CD4-positive, alpha-beta T cell (primary cell): ENCODE measurements at regions not wholly inside any gene's neighbourhood (a gene's known extent, or its start where the extent isn't known, plus 50 kb on each side); places are given as distances from the start of the nearest gene placed in this dataset.

Experiments used
- ATAC-seq: fragments of 200-7000 bp; cut with Tn5 transposase; one replicate; pipeline ENCODE4 v1.10.0; 2022; ENCODE audit warnings: mild to moderate bottlenecking; ENCODE audit not compliant: poor library complexity
- CTCF ChIA-PET: fragments of 350-600 bp; sonication (Branson Sonifier 250); formaldehyde crosslinking; loops from one replicate; lab custom pipeline; 2021; ENCODE audit warnings: antibody characterized with exemption, inconsistent platforms; lab: Charles Lee
- POLR2A ChIA-PET: fragments of 350-600 bp; sonication (Branson Sonifier 250); formaldehyde crosslinking; loops from one replicate; lab custom pipeline; 2021; ENCODE audit warnings: antibody characterized with exemption, inconsistent platforms; lab: Charles Lee
- DNase-seq, 14 experiments: peaks; one replicate each; pipeline ENCODE4 v3.0.0-alpha.2; 2013 to 2020; ENCODE audit warnings: mixed read lengths in 2 of 14
- H3K27ac ChIP-seq, 2 donors: one replicate each; pipeline versions ENCODE4 v1.5.1 to v1.7.0; 2013; ENCODE audit warnings: low read length in 2 of 2, low read depth in 1 of 2, mild to moderate bottlenecking in 1 of 2
- H3K27me3 ChIP-seq, 2 experiments: 1 replicate in 1 of 2; 2 replicates in 1 of 2; pipeline versions ENCODE4 v1.6.1 to v1.7.0; 2013; ENCODE audit warnings: low read length in 2 of 2, control low read depth in 1 of 2, mild to moderate bottlenecking in 1 of 2, moderate library complexity in 1 of 2; ENCODE audit not compliant: insufficient read depth in 2 of 2, control insufficient read depth in 1 of 2
- H3K36me3 ChIP-seq: one replicate; pipeline ENCODE4 v1.6.1; 2013; ENCODE audit warnings: low read length, control low read depth; ENCODE audit not compliant: insufficient read depth
- H3K4me1 ChIP-seq: one replicate; pipeline ENCODE4 v1.6.1; 2013; ENCODE audit warnings: low read length, control low read depth; ENCODE audit not compliant: insufficient read depth
- H3K4me3 ChIP-seq: one replicate; pipeline ENCODE4 v1.5.1; 2013; ENCODE audit warnings: mild to moderate bottlenecking, low read length, moderate library complexity
- H3K9me3 ChIP-seq, 2 experiments: 1 replicate in 1 of 2; 2 replicates in 1 of 2; pipeline versions ENCODE4 v1.6.1 to v1.7.0; 2013; ENCODE audit warnings: low read length in 2 of 2, mild to moderate bottlenecking in 2 of 2, control low read depth in 1 of 2, moderate library complexity in 1 of 2; ENCODE audit not compliant: control insufficient read depth in 1 of 2, insufficient read depth in 1 of 2
- H3K27ac Mint-ChIP-seq: one replicate; pipeline ENCODE4 v1.8.0; 2020; ENCODE audit warnings: mixed read lengths
- H3K27me3 Mint-ChIP-seq: one replicate; pipeline ENCODE4 v1.8.0; 2021; ENCODE audit warnings: mixed read lengths
- H3K36me3 Mint-ChIP-seq: one replicate; pipeline ENCODE4 v1.8.0; 2021; ENCODE audit warnings: low read depth, mixed read lengths
- H3K4me1 Mint-ChIP-seq: one replicate; pipeline ENCODE4 v1.8.0; 2021; ENCODE audit warnings: low read depth, mixed read lengths
- H3K4me3 Mint-ChIP-seq: one replicate; pipeline ENCODE4 v1.8.0; 2020; ENCODE audit warnings: mild to moderate bottlenecking, mixed read lengths
- H3K9me3 Mint-ChIP-seq: one replicate; pipeline ENCODE4 v1.8.0; 2020; ENCODE audit warnings: mixed read lengths
- intact Hi-C, 2 experiments: fragments of 100-400 bp; cut with DNase I in 1 of 2; cut with micrococcal nuclease in 1 of 2; formaldehyde crosslinking; loops; one replicate each; pipeline versions ENCODE4 v1.15.1 to v1.9.0; 2023 to 2025; cut with DNase I, micrococcal nuclease
- TF ChIP-seq, protein P1 (sequence below): fragments of 200-600 bp; IDR thresholded peaks from one replicate; pipeline ENCODE4 v1.8.0; 2022; ENCODE audit warnings: antibody characterized with exemption, mild to moderate bottlenecking

DNA sequence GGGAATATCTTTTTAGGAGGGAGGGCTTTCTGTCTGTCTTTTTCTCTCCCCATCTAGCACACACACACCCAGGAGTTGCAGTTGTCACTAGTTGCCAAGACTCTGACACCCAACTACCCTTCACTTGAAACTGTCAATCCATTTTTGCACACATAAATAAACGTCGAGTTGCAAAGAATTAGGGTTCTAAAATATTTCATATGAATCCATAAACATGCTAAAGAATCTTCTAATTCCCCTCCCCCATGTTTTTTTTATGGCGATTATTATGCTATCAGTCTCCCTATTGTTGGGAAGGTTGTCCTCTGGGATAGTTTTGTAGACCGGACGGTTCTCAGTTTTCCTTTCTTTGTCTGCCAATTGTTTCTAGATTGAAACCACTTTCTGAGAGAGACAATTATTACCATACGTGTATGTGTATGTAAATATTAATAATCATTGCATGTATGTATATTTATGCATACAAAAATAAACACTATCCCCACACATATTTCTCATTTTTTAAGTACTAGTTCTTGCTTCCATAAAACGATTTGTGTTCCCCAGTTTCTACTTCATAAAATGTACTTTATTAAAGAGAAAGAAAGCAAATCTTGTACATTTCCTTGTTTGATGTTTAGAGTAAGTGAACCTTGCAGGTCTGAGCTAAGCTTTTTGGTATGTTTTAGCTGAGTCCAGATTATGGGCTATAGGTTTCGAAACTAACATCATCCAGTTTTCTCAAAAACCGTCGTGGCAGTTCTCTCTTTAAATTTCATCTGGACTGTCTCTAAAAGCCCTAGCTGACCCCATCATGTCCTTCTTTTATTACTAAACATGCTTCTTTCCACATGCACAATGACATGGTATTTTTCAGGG lies 165.0 kb upstream of the MPDZ start:
- TF ChIP-seq, protein P1, sequence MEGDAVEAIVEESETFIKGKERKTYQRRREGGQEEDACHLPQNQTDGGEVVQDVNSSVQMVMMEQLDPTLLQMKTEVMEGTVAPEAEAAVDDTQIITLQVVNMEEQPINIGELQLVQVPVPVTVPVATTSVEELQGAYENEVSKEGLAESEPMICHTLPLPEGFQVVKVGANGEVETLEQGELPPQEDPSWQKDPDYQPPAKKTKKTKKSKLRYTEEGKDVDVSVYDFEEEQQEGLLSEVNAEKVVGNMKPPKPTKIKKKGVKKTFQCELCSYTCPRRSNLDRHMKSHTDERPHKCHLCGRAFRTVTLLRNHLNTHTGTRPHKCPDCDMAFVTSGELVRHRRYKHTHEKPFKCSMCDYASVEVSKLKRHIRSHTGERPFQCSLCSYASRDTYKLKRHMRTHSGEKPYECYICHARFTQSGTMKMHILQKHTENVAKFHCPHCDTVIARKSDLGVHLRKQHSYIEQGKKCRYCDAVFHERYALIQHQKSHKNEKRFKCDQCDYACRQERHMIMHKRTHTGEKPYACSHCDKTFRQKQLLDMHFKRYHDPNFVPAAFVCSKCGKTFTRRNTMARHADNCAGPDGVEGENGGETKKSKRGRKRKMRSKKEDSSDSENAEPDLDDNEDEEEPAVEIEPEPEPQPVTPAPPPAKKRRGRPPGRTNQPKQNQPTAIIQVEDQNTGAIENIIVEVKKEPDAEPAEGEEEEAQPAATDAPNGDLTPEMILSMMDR, result no peak
- Mint-ChIP-seq H3K9me3 (peaks cover 3% of the 10 kb centered on the region), H3K4me1 (no peaks in the 10 kb centered on the region), H3K4me3 (no peak overlapping the region), H3K27me3 (no peaks in the 10 kb centered on the region), H3K27ac (no peak overlapping the region), H3K36me3 (no peaks in the 10 kb centered on the region)
- POLR2A ChIA-PET, result no interaction called here
- no peaks in the 10 kb centered on the region for H3K4me1 ChIP-seq
- intact Hi-C loops, result no loop called here
- no peaks in the 10 kb centered on the region for H3K36me3 ChIP-seq
- no peak overlapping the region for H3K27ac ChIP-seq
- H3K27me3 ChIP-seq, result no peaks in the 10 kb centered on the region
- DNase-seq, result no peak
- no peak overlapping the region for H3K4me3 ChIP-seq
- peaks cover 0 to 3% of the 10 kb centered on the region in 2 experiments for H3K9me3 ChIP-seq
- no peak for ATAC-seq
- CTCF ChIA-PET, result no interaction called here

DNA sequence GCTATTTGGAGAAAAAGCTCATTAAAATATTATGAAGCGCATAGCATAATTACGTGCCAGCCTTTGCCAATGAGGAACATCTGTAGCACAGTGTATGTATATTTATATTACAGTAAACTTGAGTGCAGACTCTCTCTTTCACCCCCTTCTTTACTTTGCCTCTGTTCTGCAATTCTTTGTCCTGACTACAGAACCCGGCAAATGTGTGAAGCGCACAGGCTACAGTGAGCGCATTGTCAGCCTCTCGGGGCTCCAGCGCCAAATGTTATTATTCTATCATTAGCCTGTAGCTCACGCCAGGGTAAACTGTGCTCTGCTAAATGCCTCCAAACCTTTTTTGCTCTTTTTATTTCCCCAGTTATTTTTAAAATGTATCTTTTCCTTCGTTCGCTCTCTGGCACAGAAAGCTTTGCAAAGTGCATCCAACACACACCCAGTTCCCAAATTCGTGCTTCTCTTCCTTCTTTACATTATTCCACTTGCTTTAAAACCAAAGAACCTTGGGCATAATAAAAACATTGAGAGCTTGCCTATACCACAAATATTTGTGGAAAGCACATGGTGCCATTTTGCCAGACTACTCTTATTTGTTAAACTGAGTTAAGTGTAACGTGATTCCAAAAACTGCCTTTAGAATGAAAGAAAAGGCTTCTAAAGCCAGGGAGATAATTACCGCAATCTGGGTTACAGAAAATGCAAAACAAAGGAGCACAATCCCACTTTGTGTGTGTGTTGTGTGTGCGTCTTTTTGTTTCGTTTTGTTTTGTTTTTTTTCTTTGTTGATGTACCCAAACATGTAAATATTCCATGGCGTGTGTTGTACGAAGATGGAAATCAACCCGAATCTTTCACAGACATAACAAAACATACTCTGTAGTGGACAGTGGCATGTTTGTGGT lies 164.1 kb upstream of the MPDZ start:
- no peaks in the 10 kb centered on the region for H3K4me1 Mint-ChIP-seq
- H3K27ac Mint-ChIP-seq, result no peak overlapping the region
- no peak overlapping the region for H3K4me3 Mint-ChIP-seq
- intact Hi-C loops, result no loop called here
- H3K27me3 Mint-ChIP-seq, result no peaks in the 10 kb centered on the region
- Histone ChIP-seq H3K27me3 (no peaks in the 10 kb centered on the region), H3K36me3 (no peaks in the 10 kb centered on the region), H3K27ac (no peak overlapping the region), H3K9me3 (peaks cover 0 to 3% of the 10 kb centered on the region in 2 experiments), H3K4me3 (no peak overlapping the region), H3K4me1 (no peaks in the 10 kb centered on the region)
- CTCF ChIA-PET, result no interaction called here
- TF ChIP-seq, protein P1, result no peak
- ATAC-seq (no peak), DNase-seq (no peak)
- H3K9me3 Mint-ChIP-seq, result peaks cover 3% of the 10 kb centered on the region
- no peaks in the 10 kb centered on the region for H3K36me3 Mint-ChIP-seq
- POLR2A ChIA-PET, result no interaction called here

DNA sequence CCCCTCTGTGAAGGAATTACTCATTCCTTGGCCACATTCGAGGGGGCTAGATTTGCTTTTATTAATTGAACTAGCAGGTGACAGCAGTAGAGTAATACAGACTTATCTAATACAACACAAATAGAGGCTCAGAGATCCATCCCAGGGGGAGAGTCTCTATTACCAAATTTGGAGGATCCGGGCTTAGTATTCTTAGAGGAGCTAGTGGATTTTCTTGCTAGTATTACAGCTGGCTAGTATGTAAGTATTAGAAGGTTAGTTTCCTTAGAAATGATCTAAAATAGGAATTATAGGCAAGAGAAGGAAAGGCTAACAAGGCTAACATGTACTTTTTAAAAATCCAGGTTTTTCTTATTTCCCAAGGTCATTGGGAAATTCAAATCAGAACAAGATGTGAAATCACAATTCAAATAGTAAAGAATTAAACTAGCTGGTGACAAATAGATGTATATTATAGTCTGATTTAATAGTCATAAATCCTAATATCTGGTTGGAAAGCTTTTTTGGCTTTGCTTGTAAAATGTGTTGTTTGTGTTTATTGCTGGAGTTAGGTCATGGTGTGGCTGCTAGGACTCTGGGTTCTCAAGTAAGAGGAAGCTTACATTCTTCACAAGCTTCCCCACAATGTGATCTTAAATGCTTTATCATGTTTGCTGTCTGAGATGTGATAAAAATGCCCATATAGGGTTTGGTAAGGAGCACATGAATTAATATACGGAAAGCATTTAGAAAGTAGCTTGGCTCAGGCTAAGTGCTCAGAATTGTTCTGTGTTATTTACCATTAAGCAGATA lies 160.4 kb upstream of the MPDZ start:
- Histone ChIP-seq H3K36me3 (no peaks in the 10 kb centered on the region), H3K9me3 (peaks cover 0 to 3% of the 10 kb centered on the region in 2 experiments), H3K27ac (no peak overlapping the region), H3K4me1 (no peaks in the 10 kb centered on the region), H3K4me3 (no peak overlapping the region), H3K27me3 (no peaks in the 10 kb centered on the region)
- Mint-ChIP-seq H3K4me3 (no peak overlapping the region), H3K27ac (no peak overlapping the region), H3K27me3 (no peaks in the 10 kb centered on the region), H3K4me1 (no peaks in the 10 kb centered on the region), H3K36me3 (no peaks in the 10 kb centered on the region), H3K9me3 (peaks cover 3% of the 10 kb centered on the region)
- DNase-seq, result no peak
- POLR2A ChIA-PET, result no interaction called here
- CTCF ChIA-PET, result interaction anchor here (0.5 to 0.6 kb wide), 2 partner anchors 16 to 772 kb away, joined by 3 read pairs; no protein-coding TSS in a partner anchor
- intact Hi-C loops, result no loop called here
- TF ChIP-seq, protein P1, result no peak
- ATAC-seq, result no peak
